Mesodermal cell (in vitro differentiated cells): ENCODE measurements at regions not wholly inside any gene's neighbourhood (a gene's known extent, or its start where the extent isn't known, plus 50 kb on each side); places are given as distances from the start of the nearest gene placed in this dataset.
"Not testable (repeated sequence)": the region's sequence is repeated elsewhere in the genome, so short reads cannot be mapped to it uniquely, and the experiment has no call there.

Experiments
- H3K27ac ChIP-seq: 2 replicates; pipeline ENCODE4 v1.7.0; 2013; ENCODE audit warnings: mild to moderate bottlenecking, low read depth, low read length, moderate library complexity; ENCODE audit not compliant: severe bottlenecking
- H3K36me3 ChIP-seq: 2 replicates; pipeline ENCODE4 v1.7.1; 2013; ENCODE audit warnings: mild to moderate bottlenecking, low read length, moderate library complexity; ENCODE audit not compliant: control insufficient read depth, insufficient read depth
- H3K4me1 ChIP-seq: one replicate; pipeline ENCODE4 v1.7.1; 2013; ENCODE audit warnings: mild to moderate bottlenecking, low read length; ENCODE audit not compliant: insufficient read depth, control insufficient read depth, poor library complexity, severe bottlenecking
- H3K4me3 ChIP-seq: 2 replicates; pipeline ENCODE4 v1.7.0; 2013; ENCODE audit warnings: low read length, control low read depth, mild to moderate bottlenecking; ENCODE audit not compliant: insufficient read depth, poor library complexity, severe bottlenecking; ENCODE audit errors: extremely low read depth
- H3K9me3 ChIP-seq: 2 replicates; pipeline ENCODE4 v1.7.1; 2013; ENCODE audit warnings: mild to moderate bottlenecking, low read length, moderate library complexity; ENCODE audit not compliant: control insufficient read depth
- WGBS, 2 experiments: methylation state at CpG; one replicate each; pipeline ENCODE4 v1.1.5; 2013; ENCODE audit warnings: missing lambda C conversion rate in 2 of 2; ENCODE audit not compliant: insufficient coverage in 2 of 2; 5-methylcytosine and 5-hydroxymethylcytosine counted together

- Histone ChIP-seq H3K4me1 (no peaks in the 10 kb centered on the region), H3K4me3 (no peak overlapping the region), H3K36me3 (no peaks in the 10 kb centered on the region)
Measured at GRCh38 chr5:164326219-164326618, 820.8 kb downstream of the MAT2B start.

GRCh38 chr5:164327166-164327565 lies 821.7 kb downstream of the MAT2B start:
- H3K36me3 ChIP-seq = not testable (repeated sequence)
- H3K9me3 ChIP-seq = peaks cover 14% of the 10 kb centered on the region
- 81 to 86% methylated on average over 4 to 5 of the region's 5 CpGs for WGBS, 2 experiments

More at GRCh38 chr5:164326219-164326618, 820.8 kb downstream of the MAT2B start:
- Histone ChIP-seq H3K9me3 (peaks cover 14% of the 10 kb centered on the region), H3K27ac (no peak overlapping the region)

DNA sequence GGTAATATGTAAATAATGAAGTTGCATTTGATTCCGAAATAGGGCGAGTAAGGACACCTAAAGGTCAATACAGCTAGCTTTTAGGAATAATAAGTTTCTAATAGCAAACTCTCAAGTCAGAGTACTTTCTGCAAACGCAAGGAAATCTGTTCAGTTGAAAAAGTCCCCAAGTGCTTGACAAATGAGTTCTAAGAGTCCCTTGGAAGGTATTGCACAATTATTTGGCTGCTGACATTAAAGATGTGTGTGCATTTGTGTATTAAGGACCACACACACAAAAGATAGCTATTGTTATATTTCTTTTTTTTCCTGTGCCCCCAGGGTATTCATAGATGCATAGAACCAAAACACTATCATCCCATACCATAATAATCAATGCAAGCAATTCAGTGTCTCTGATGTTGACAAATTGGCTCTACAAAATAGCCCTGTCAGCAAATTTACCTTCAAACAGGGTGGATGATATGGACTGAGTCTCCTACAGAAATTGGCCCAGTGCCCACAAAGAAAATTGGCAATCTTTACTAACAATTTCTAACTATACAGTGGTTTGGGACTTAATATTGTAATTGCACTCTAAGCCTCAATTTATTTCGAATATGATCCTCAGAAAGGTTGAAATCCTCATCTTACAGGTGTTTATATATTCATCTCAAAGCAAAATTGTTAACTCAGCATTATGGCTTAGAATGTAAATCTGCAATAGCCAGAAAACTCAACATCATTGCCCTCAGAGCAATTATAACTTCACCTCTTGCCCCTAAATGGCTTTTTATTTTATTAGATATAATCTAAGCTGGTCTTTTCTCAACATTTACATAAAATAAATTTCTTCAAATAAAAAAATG lies 827.2 kb downstream of the MAT2B start:
- H3K4me1 ChIP-seq = peaks cover 6% of the 10 kb centered on the region
- no peaks in the 10 kb centered on the region for H3K36me3 ChIP-seq
- peaks cover 4% of the 10 kb centered on the region for H3K9me3 ChIP-seq
- WGBS, 2 experiments = no CpG with 5 or more reads among the region's 4 CpGs
- H3K27ac ChIP-seq = no peak overlapping the region
- H3K4me3 ChIP-seq = no peak overlapping the region

More at GRCh38 chr5:164327166-164327565, 821.7 kb downstream of the MAT2B start:
- not testable (repeated sequence) for H3K27ac ChIP-seq, H3K4me1 ChIP-seq, H3K4me3 ChIP-seq

DNA sequence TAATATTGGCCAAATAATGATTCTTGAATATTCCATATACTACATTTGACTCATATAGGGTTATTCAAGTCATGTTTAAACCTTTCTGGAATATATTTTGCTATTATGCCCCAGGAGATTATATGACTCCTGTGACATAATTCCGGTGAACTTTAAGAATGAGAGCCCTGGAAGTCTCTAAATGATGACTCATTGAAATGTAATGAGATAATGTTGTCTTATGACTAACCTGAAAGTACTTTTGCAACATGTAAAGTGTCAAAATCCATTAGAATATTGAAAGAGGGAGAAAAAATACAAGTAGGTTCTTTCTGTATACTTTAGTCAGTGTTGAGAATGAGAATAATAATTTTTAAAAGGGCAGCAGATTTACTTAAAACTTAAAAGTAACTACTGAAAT lies 830.4 kb downstream of the MAT2B start:
- Histone ChIP-seq H3K9me3 (no peaks in the 10 kb centered on the region), H3K4me1 (peaks cover 6% of the 10 kb centered on the region), H3K27ac (peak overlapping the region; percentile 34), H3K36me3 (no peaks in the 10 kb centered on the region), H3K4me3 (no peak overlapping the region)
- WGBS, 2 experiments = 60 to 100% methylated on average over 1 of the region's 1 CpG

DNA sequence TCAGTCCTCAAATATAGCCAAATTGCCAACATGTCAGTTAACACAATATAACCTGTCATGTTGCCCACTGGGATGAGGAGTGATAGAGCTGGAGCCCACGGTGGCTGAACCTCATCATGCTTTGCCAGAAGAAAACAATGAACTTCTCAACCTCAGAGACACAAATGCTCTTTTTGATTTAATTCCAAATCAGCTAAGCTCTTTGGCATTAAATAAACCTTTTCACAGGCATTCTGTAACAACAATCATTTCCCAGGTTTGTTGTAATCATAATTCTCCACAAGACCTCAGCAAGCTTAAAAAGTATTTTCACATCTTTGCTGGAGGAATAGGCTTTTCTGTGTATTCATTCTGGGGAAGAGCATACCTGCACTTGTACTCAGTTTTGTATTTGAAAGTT lies 830.9 kb downstream of the MAT2B start:
- Histone ChIP-seq H3K36me3 (no peaks in the 10 kb centered on the region), H3K4me3 (no peak overlapping the region), H3K9me3 (no peaks in the 10 kb centered on the region), H3K27ac (peak overlapping the region; percentile 34), H3K4me1 (peaks cover 6% of the 10 kb centered on the region)
- 57% methylated on average over 1 of the region's 1 CpG; no CpG with 5 or more reads in 1 of the 2 experiments for WGBS, 2 experiments

GRCh38 chr5:164336906-164337305 lies 831.5 kb downstream of the MAT2B start:
- Histone ChIP-seq H3K4me1 (peaks cover 6% of the 10 kb centered on the region), H3K27ac (no peak overlapping the region), H3K36me3 (no peaks in the 10 kb centered on the region), H3K9me3 (no peaks in the 10 kb centered on the region), H3K4me3 (no peak overlapping the region)
- WGBS, 2 experiments = 83 to 100% methylated on average over 1 to 2 of the region's 2 CpGs

- H3K4me1 ChIP-seq = peaks cover 5% of the 10 kb centered on the region
- H3K4me3 ChIP-seq = no peak overlapping the region
- H3K36me3 ChIP-seq = no peaks in the 10 kb centered on the region
- H3K9me3 ChIP-seq = no peaks in the 10 kb centered on the region
- WGBS, 2 experiments = 86 to 100% methylated on average over 1 of the region's 2 CpGs
- H3K27ac ChIP-seq = no peak overlapping the region
Measured at GRCh38 chr5:164341056-164341619, 835.7 kb downstream of the MAT2B start.

- Histone ChIP-seq H3K36me3 (no peaks in the 10 kb centered on the region), H3K27ac (no peak overlapping the region), H3K4me3 (no peak overlapping the region), H3K9me3 (no peaks in the 10 kb centered on the region), H3K4me1 (peaks cover 3% of the 10 kb centered on the region)
- WGBS, 2 experiments = 59 to 100% methylated on average over 2 of the region's 4 CpGs
Measured at GRCh38 chr5:164345173-164345849, 839.9 kb downstream of the MAT2B start.

- Histone ChIP-seq H3K9me3 (no peaks in the 10 kb centered on the region), H3K27ac (no peak overlapping the region), H3K36me3 (no peaks in the 10 kb centered on the region), H3K4me1 (peaks cover 4% of the 10 kb centered on the region), H3K4me3 (no peak overlapping the region)
- WGBS, 2 experiments = 78 to 88% methylated on average over 1 to 3 of the region's 3 CpGs
Measured at GRCh38 chr5:164345853-164346252, 840.4 kb downstream of the MAT2B start.

DNA sequence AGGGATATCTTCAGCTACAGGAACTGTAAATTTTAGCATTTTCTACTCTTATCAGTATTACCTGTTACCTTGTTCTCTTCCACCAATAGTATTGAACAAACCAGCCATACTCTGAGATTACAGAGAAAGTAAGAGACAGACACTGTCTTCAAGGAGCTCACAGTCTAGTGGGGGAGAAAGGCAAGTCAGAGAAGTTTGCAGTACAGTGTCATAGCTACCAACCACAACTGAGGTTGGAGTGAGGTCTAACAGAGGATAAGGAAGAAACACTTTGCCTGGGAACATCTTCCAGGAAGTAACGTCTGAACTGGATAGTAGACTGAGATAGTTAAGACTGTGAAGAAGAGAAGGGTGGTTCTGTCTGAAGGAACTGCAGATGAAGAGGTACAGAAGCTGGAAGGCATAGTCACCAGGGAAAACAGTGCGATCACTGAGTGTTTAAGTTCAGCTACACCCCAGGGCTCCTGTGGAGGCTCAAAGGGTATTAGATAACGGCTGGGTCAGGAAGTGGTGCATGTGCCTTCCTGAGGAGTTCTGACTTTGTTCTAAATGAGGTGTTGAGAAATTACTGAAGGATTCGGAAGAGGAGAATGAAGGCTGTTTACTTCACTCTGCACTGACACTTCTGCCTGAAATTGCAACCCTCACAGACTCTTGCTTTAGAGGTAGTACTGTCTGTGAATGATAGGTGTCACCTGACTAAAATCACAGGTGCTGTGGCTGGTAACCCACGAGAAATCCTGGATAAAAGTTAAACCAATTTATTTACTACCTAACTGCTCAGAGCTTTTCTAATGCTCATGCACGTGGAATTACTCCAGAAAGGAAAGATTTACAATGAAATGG lies 841.6 kb downstream of the MAT2B start:
- 78 to 79% methylated on average over 3 of the region's 6 CpGs for WGBS, 2 experiments
- peak overlapping the region; percentile 47 for H3K27ac ChIP-seq
- H3K4me3 ChIP-seq = no peak overlapping the region
- H3K9me3 ChIP-seq = no peaks in the 10 kb centered on the region
- peaks cover 8% of the 10 kb centered on the region for H3K4me1 ChIP-seq
- no peaks in the 10 kb centered on the region for H3K36me3 ChIP-seq
